Peyer's patch (tissue), 4 donors: ENCODE measurements at regions not wholly inside any gene's neighbourhood (a gene's known extent, or its start where the extent isn't known, plus 50 kb on each side); places are given as distances from the start of the nearest gene placed in this dataset.

ENCODE experiments used
- POLR2A ChIP-seq, 2 donors: fragments of 450-650 bp; IDR thresholded peaks; one replicate each; pipeline ENCODE4 v1.5.1; 2017; ENCODE audit warnings: antibody characterized with exemption in 2 of 2, mild to moderate bottlenecking in 2 of 2, moderate library complexity in 2 of 2
- TF ChIP-seq, protein P1 (sequence below), 6 experiments: fragments of 450-650 bp in 4 of 6; fragments of 200-600 bp in 2 of 6; sonication (generic) in 1 of 6; IDR thresholded peaks; one replicate each; pipeline ENCODE4 v1.5.1; 2017 to 2019; ENCODE audit warnings: antibody characterized with exemption in 6 of 6, mild to moderate bottlenecking in 3 of 6, moderate library complexity in 1 of 6

- TF ChIP-seq, protein P1, sequence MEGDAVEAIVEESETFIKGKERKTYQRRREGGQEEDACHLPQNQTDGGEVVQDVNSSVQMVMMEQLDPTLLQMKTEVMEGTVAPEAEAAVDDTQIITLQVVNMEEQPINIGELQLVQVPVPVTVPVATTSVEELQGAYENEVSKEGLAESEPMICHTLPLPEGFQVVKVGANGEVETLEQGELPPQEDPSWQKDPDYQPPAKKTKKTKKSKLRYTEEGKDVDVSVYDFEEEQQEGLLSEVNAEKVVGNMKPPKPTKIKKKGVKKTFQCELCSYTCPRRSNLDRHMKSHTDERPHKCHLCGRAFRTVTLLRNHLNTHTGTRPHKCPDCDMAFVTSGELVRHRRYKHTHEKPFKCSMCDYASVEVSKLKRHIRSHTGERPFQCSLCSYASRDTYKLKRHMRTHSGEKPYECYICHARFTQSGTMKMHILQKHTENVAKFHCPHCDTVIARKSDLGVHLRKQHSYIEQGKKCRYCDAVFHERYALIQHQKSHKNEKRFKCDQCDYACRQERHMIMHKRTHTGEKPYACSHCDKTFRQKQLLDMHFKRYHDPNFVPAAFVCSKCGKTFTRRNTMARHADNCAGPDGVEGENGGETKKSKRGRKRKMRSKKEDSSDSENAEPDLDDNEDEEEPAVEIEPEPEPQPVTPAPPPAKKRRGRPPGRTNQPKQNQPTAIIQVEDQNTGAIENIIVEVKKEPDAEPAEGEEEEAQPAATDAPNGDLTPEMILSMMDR (IDR thresholded peaks at IDR 0.05), result no peak
- no peak for TF ChIP-seq POLR2A (IDR thresholded peaks at IDR 0.05)
These were observed 358.5 kb downstream of the GADD45G start for GRCh38 chr9:89963280-89963679.
